OCI-LY1 (cell line): ENCODE measurements at regions not wholly inside any gene's neighbourhood (a gene's known extent, or its start where the extent isn't known, plus 50 kb on each side); places are given as distances from the start of the nearest gene placed in this dataset.

ENCODE experiments used
- H2AFZ ChIP-seq: fragments of 200-600 bp; sonication (generic), shearing (Covaris generic); 2 replicates; pipeline ENCODE4 v1.6.0; 2014; ENCODE audit warnings: antibody characterized with exemption, mild to moderate bottlenecking, low read length
- H3F3A ChIP-seq: fragments of 200-600 bp; sonication (generic), shearing (Covaris generic); 2 replicates; pipeline ENCODE4 v1.6.0; 2014; ENCODE audit warnings: mild to moderate bottlenecking, antibody characterized with exemption, low read length, moderate library complexity; ENCODE audit not compliant: insufficient read depth
- H3K27ac ChIP-seq: fragments of 200-600 bp; sonication (generic); 2 replicates; pipeline ENCODE4 v1.5.1; 2014; ENCODE audit warnings: low read length, mixed run types, mild to moderate bottlenecking, low read depth; ENCODE audit not compliant: poor library complexity, severe bottlenecking
- H3K27me3 ChIP-seq: fragments of 200-600 bp; sonication (generic); 2 replicates; pipeline ENCODE4 v1.6.0; 2014; ENCODE audit warnings: antibody characterized with exemption, mild to moderate bottlenecking, low read length, moderate library complexity; ENCODE audit not compliant: insufficient read depth
- H3K36me3 ChIP-seq: fragments of 200-600 bp; sonication (generic); 2 replicates; pipeline ENCODE4 v1.6.1; 2014; ENCODE audit warnings: mild to moderate bottlenecking, antibody characterized with exemption, low read length, moderate library complexity, mixed read lengths; ENCODE audit not compliant: insufficient read depth
- H3K4me1 ChIP-seq: fragments of 200-600 bp; sonication (generic); 2 replicates; pipeline ENCODE4 v1.5.1; 2014; ENCODE audit warnings: mild to moderate bottlenecking, low read length, moderate library complexity; ENCODE audit not compliant: insufficient read depth, severe bottlenecking
- H3K4me2 ChIP-seq: fragments of 200-600 bp; sonication (generic), shearing (Covaris generic); 2 replicates; pipeline ENCODE4 v1.6.1; 2014; ENCODE audit warnings: low read length
- H3K4me3 ChIP-seq: fragments of 200-600 bp; sonication (generic); 2 replicates; pipeline ENCODE4 v1.5.1; 2014; ENCODE audit warnings: low read length, low read depth, mild to moderate bottlenecking, mixed read lengths; ENCODE audit not compliant: poor library complexity, severe bottlenecking
- H3K79me2 ChIP-seq: fragments of 200-600 bp; shearing (Covaris generic); 2 replicates; pipeline ENCODE4 v1.6.1; 2016; ENCODE audit warnings: mixed run types, low read length, mixed read lengths; ENCODE audit not compliant: insufficient read depth
- H3K9ac ChIP-seq: fragments of 200-600 bp; sonication (generic), shearing (Covaris generic); 2 replicates; pipeline ENCODE4 v1.6.1; 2014; ENCODE audit warnings: mild to moderate bottlenecking, low read length, mixed read lengths
- H3K9me2 ChIP-seq: fragments of 200-600 bp; sonication (generic), shearing (Covaris generic); 2 replicates; pipeline ENCODE4 v1.6.1; 2014; ENCODE audit warnings: low read depth, mild to moderate bottlenecking, low read length, mixed read lengths
- H3K9me3 ChIP-seq: fragments of 200-600 bp; shearing (Covaris generic); 2 replicates; pipeline ENCODE4 v1.6.1; 2014; ENCODE audit warnings: low read length, mixed read lengths
- H4K20me1 ChIP-seq: fragments of 200-600 bp; sonication (generic), shearing (Covaris generic); 2 replicates; pipeline ENCODE4 v1.6.0; 2016; ENCODE audit warnings: mild to moderate bottlenecking, low read length; ENCODE audit not compliant: insufficient read depth
- EZH2 ChIP-seq: fragments of 200-600 bp; sonication (generic), shearing (Covaris generic); IDR thresholded peaks from 2 replicates; pipeline ENCODE4 v1.8.0; 2017; ENCODE audit warnings: borderline replicate concordance, mixed run types, mild to moderate bottlenecking, antibody characterized with exemption, low read length, moderate library complexity, mixed read lengths
- TF ChIP-seq, protein P1 (sequence below): fragments of 200-600 bp; sonication (generic), shearing (Covaris generic); IDR thresholded peaks from 2 replicates; pipeline ENCODE4 v1.5.1; 2017; ENCODE audit warnings: mild to moderate bottlenecking, antibody characterized with exemption, low read length, moderate library complexity, mixed read lengths

DNA sequence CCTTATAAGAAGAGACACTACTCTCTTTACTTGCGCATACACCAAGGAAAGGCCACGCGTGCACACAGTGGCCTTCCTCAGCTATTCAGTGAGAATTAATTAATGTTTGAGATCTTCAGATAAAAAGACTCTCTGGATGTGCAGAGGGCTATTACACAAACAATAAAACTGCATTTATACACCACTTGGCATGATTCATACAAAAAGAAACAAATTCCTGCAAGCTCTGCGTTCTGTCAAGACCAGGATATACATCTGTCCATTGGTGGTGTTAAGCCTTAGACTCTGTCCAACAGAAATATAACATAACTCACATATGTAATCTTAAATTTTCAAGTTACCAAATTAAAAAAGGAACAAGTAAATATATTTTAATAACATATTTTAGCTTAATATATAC lies 55.2 kb upstream of the TSC22D2 start:
- no peak for TF ChIP-seq EZH2
- TF ChIP-seq, protein P1, sequence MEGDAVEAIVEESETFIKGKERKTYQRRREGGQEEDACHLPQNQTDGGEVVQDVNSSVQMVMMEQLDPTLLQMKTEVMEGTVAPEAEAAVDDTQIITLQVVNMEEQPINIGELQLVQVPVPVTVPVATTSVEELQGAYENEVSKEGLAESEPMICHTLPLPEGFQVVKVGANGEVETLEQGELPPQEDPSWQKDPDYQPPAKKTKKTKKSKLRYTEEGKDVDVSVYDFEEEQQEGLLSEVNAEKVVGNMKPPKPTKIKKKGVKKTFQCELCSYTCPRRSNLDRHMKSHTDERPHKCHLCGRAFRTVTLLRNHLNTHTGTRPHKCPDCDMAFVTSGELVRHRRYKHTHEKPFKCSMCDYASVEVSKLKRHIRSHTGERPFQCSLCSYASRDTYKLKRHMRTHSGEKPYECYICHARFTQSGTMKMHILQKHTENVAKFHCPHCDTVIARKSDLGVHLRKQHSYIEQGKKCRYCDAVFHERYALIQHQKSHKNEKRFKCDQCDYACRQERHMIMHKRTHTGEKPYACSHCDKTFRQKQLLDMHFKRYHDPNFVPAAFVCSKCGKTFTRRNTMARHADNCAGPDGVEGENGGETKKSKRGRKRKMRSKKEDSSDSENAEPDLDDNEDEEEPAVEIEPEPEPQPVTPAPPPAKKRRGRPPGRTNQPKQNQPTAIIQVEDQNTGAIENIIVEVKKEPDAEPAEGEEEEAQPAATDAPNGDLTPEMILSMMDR = no peak
- Histone ChIP-seq H3K9me2 (no peaks in the 10 kb centered on the region), H3K4me2 (no peak overlapping the region), H3K4me1 (no peaks in the 10 kb centered on the region), H3K4me3 (no peak overlapping the region), H3K9me3 (no peaks in the 10 kb centered on the region), H3K27me3 (no peaks in the 10 kb centered on the region), H4K20me1 (no peaks in the 10 kb centered on the region), H2AFZ (no peak overlapping the region), H3K27ac (no peak overlapping the region), H3K9ac (no peak overlapping the region), H3K79me2 (no peaks in the 10 kb centered on the region), H3F3A (no peaks in the 10 kb centered on the region), H3K36me3 (no peaks in the 10 kb centered on the region)

DNA sequence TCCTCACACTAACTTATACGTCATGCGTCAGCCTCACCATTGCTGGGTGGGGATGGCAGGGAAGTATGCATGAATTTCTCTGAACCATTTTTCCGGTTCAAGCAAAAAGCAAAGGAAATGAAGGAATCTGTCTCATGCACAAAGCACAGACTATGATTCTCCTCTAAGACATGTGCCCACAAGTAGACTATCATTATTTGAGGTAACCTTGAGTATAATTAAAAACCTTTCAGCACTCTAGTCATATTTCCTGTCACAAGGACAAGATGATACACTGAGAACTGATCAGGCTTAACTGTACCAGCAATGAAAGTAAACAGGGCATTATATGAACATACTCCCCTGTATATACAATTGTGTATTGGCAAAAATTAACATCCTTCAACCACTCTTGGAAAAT lies 56.7 kb upstream of the TSC22D2 start:
- H3K27me3 ChIP-seq = no peaks in the 10 kb centered on the region
- H3K4me1 ChIP-seq = no peaks in the 10 kb centered on the region
- no peaks in the 10 kb centered on the region for H3F3A ChIP-seq
- H3K9me3 ChIP-seq = no peaks in the 10 kb centered on the region
- no peak overlapping the region for H2AFZ ChIP-seq
- no peaks in the 10 kb centered on the region for H4K20me1 ChIP-seq
- no peak overlapping the region for H3K27ac ChIP-seq
- H3K4me3 ChIP-seq = no peak overlapping the region
- H3K36me3 ChIP-seq = no peaks in the 10 kb centered on the region
- no peaks in the 10 kb centered on the region for H3K9me2 ChIP-seq
- H3K9ac ChIP-seq = no peak overlapping the region
- H3K4me2 ChIP-seq = no peak overlapping the region
- TF ChIP-seq, protein P1 = no peak
- TF ChIP-seq EZH2 = no peak
- H3K79me2 ChIP-seq = no peaks in the 10 kb centered on the region

DNA sequence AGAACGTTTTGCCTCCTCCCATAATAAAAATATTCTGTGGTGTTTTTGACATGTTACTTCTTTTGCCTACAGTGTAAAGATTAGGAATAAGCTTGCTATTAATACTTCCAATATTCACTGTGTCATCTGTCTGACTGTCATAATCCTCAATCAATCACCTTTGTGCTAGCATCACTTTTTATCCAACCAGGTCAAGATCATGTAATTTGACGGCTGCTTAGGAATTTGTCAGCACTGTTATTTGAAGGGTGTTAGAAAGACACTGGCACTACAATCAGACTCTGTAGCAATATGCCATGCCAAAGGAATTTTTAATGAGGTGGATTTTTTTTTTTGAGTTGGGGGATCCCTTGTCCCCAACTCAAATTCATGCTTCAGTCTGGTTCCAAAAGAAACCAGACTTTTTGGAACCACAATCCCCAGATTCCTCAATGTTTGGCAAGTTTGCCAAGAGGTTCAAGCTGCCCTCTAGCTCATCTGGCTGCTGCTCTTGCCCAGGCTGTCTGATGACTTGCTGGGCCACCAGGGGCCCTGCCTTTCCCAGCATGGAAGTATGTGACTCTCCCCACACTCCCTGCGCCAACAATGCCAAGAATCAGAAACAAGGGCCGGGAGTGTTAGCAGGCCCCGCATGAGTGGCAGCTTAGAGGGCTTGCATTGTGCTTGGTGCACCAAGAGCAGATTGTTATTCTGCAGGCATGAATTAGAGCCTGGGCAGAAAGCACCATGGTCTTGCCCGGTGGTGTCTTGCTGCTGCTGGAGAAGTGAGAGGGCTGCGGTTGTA lies 58.6 kb upstream of the TSC22D2 start:
- Histone ChIP-seq H3F3A (no peaks in the 10 kb centered on the region), H3K9me3 (no peaks in the 10 kb centered on the region), H3K4me1 (no peaks in the 10 kb centered on the region), H3K36me3 (no peaks in the 10 kb centered on the region), H3K79me2 (no peaks in the 10 kb centered on the region), H2AFZ (no peak overlapping the region), H3K4me3 (no peak overlapping the region), H4K20me1 (no peaks in the 10 kb centered on the region), H3K4me2 (no peak overlapping the region), H3K27me3 (no peaks in the 10 kb centered on the region), H3K27ac (no peak overlapping the region), H3K9ac (no peak overlapping the region), H3K9me2 (no peaks in the 10 kb centered on the region)
- TF ChIP-seq, protein P1 = no peak
- no peak for TF ChIP-seq EZH2
